Activated naive CD4-positive, alpha-beta T cell treated with anti-CD3 and anti-CD28 coated beads for 36 hours (primary cell): ENCODE measurements at regions not wholly inside any gene's neighbourhood (a gene's known extent, or its start where the extent isn't known, plus 50 kb on each side); places are given as distances from the start of the nearest gene placed in this dataset.

Experiments
- CTCF ChIA-PET: fragments of 350-600 bp; sonication (Branson Sonifier 250); formaldehyde crosslinking; loops from one replicate; lab custom pipeline; 2021; ENCODE audit warnings: antibody characterized with exemption; lab: Charles Lee
- DNase-seq: peaks from one replicate; pipeline ENCODE4 v3.0.0-alpha.2; 2020
- H3K27ac Mint-ChIP-seq: one replicate; pipeline ENCODE4 v1.8.0; 2021; ENCODE audit warnings: mild to moderate bottlenecking, mixed read lengths
- H3K27me3 Mint-ChIP-seq: one replicate; pipeline ENCODE4 v1.8.0; 2021; ENCODE audit warnings: low read depth, mixed read lengths
- H3K36me3 Mint-ChIP-seq: one replicate; pipeline ENCODE4 v1.8.0; 2021; ENCODE audit warnings: low read depth, mixed read lengths
- H3K4me1 Mint-ChIP-seq: one replicate; pipeline ENCODE4 v1.8.0; 2021; ENCODE audit warnings: low read depth, mixed read lengths
- H3K4me3 Mint-ChIP-seq: one replicate; pipeline ENCODE4 v1.8.0; 2021; ENCODE audit warnings: mild to moderate bottlenecking, moderate library complexity, mixed read lengths
- H3K9me3 Mint-ChIP-seq: one replicate; pipeline ENCODE4 v1.8.0; 2021; ENCODE audit warnings: mixed read lengths
- intact Hi-C: fragments of 100-400 bp; cut with micrococcal nuclease; formaldehyde crosslinking; loops from one replicate; pipeline ENCODE4 v1.15.1; 2023

- CTCF ChIA-PET, result interaction anchor here (1.0 kb wide), 1 partner anchor 14 kb away, joined by 3 read pairs; no protein-coding TSS in a partner anchor
- no peak for DNase-seq
- Mint-ChIP-seq H3K4me1 (no peaks in the 10 kb centered on the region), H3K4me3 (no peak overlapping the region), H3K27me3 (no peaks in the 10 kb centered on the region), H3K27ac (no peak overlapping the region), H3K36me3 (no peaks in the 10 kb centered on the region), H3K9me3 (peaks cover 1% of the 10 kb centered on the region)
- intact Hi-C loops, result no loop called here
Measured at GRCh38 chr13:70959035-70959775, 851.0 kb upstream of the KLHL1 start.

- CTCF ChIA-PET, result no interaction called here
- H3K9me3 Mint-ChIP-seq, result peaks cover 1% of the 10 kb centered on the region
- H3K4me1 Mint-ChIP-seq, result no peaks in the 10 kb centered on the region
- intact Hi-C loops, result no loop called here
- no peaks in the 10 kb centered on the region for H3K27me3 Mint-ChIP-seq
- no peak for DNase-seq
- H3K4me3 Mint-ChIP-seq, result no peak overlapping the region
- no peaks in the 10 kb centered on the region for H3K36me3 Mint-ChIP-seq
- H3K27ac Mint-ChIP-seq, result no peak overlapping the region
Measured at GRCh38 chr13:70955887-70956286, 847.6 kb upstream of the KLHL1 start.

- no peak for DNase-seq
- Mint-ChIP-seq H3K9me3 (peaks cover 1% of the 10 kb centered on the region), H3K4me3 (no peak overlapping the region), H3K27ac (no peak overlapping the region), H3K27me3 (no peaks in the 10 kb centered on the region), H3K4me1 (no peaks in the 10 kb centered on the region), H3K36me3 (no peaks in the 10 kb centered on the region)
- CTCF ChIA-PET, result no interaction called here
- intact Hi-C loops, result no loop called here
Measured at GRCh38 chr13:70950664-70951063, 842.4 kb upstream of the KLHL1 start.

- DNase-seq, result no peak
- no peaks in the 10 kb centered on the region for H3K9me3 Mint-ChIP-seq
- CTCF ChIA-PET, result no interaction called here
Measured at GRCh38 chr13:70945506-70945905, 837.3 kb upstream of the KLHL1 start.

GRCh38 chr13:70941454-70941853 is 833.2 kb upstream of the KLHL1 start:
- Mint-ChIP-seq H3K9me3 (no peaks in the 10 kb centered on the region), H3K36me3 (no peaks in the 10 kb centered on the region), H3K27me3 (no peaks in the 10 kb centered on the region), H3K4me1 (no peaks in the 10 kb centered on the region), H3K27ac (no peak overlapping the region), H3K4me3 (no peak overlapping the region)
- intact Hi-C loops, result no loop called here
- CTCF ChIA-PET, result no interaction called here
- no peak for DNase-seq

More at GRCh38 chr13:70945506-70945905, 837.3 kb upstream of the KLHL1 start:
- intact Hi-C loops, result no loop called here
- Mint-ChIP-seq H3K36me3 (no peaks in the 10 kb centered on the region), H3K4me3 (no peak overlapping the region), H3K27ac (no peak overlapping the region), H3K4me1 (no peaks in the 10 kb centered on the region), H3K27me3 (no peaks in the 10 kb centered on the region)

- Mint-ChIP-seq H3K27me3 (no peaks in the 10 kb centered on the region), H3K27ac (no peak overlapping the region), H3K4me1 (no peaks in the 10 kb centered on the region), H3K4me3 (no peak overlapping the region), H3K9me3 (no peaks in the 10 kb centered on the region), H3K36me3 (no peaks in the 10 kb centered on the region)
- intact Hi-C loops, result no loop called here
- CTCF ChIA-PET, result no interaction called here
- no peak for DNase-seq
Measured at GRCh38 chr13:70938462-70938861, 830.2 kb upstream of the KLHL1 start.

- no peaks in the 10 kb centered on the region for H3K9me3 Mint-ChIP-seq
- H3K27me3 Mint-ChIP-seq, result no peaks in the 10 kb centered on the region
- no peak for DNase-seq
- no peak overlapping the region for H3K4me3 Mint-ChIP-seq
- no peak overlapping the region for H3K27ac Mint-ChIP-seq
- intact Hi-C loops, result no loop called here
- H3K36me3 Mint-ChIP-seq, result no peaks in the 10 kb centered on the region
- no peaks in the 10 kb centered on the region for H3K4me1 Mint-ChIP-seq
- CTCF ChIA-PET, result no interaction called here
Measured at GRCh38 chr13:70932511-70932910, 824.3 kb upstream of the KLHL1 start.

- Mint-ChIP-seq H3K36me3 (no peaks in the 10 kb centered on the region), H3K27ac (no peak overlapping the region), H3K4me3 (no peak overlapping the region), H3K9me3 (peaks cover 3% of the 10 kb centered on the region), H3K4me1 (no peaks in the 10 kb centered on the region), H3K27me3 (no peaks in the 10 kb centered on the region)
- DNase-seq, result no peak
- intact Hi-C loops, result no loop called here
- CTCF ChIA-PET, result no interaction called here
Measured at GRCh38 chr13:70923863-70924752, 815.9 kb upstream of the KLHL1 start.

GRCh38 chr13:70911286-70911685 is 803.0 kb upstream of the KLHL1 start:
- H3K4me1 Mint-ChIP-seq, result no peaks in the 10 kb centered on the region
- intact Hi-C loops, result no loop called here
- no peaks in the 10 kb centered on the region for H3K27me3 Mint-ChIP-seq
- H3K27ac Mint-ChIP-seq, result no peak overlapping the region
- H3K36me3 Mint-ChIP-seq, result no peaks in the 10 kb centered on the region
- H3K4me3 Mint-ChIP-seq, result no peak overlapping the region
- CTCF ChIA-PET, result interaction anchor here (1.0 kb wide), 1 partner anchor 51 kb away, joined by 4 read pairs; no protein-coding TSS in a partner anchor
- no peaks in the 10 kb centered on the region for H3K9me3 Mint-ChIP-seq
- no peak for DNase-seq

GRCh38 chr13:70908795-70909194 is 800.5 kb upstream of the KLHL1 start:
- Mint-ChIP-seq H3K27me3 (no peaks in the 10 kb centered on the region), H3K9me3 (no peaks in the 10 kb centered on the region), H3K4me1 (no peaks in the 10 kb centered on the region), H3K27ac (no peak overlapping the region), H3K4me3 (no peak overlapping the region), H3K36me3 (no peaks in the 10 kb centered on the region)
- intact Hi-C loops, result no loop called here
- DNase-seq, result no peak
- CTCF ChIA-PET, result no interaction called here

- intact Hi-C loops, result no loop called here
- no peak overlapping the region for H3K4me3 Mint-ChIP-seq
- H3K4me1 Mint-ChIP-seq, result no peaks in the 10 kb centered on the region
- H3K36me3 Mint-ChIP-seq, result no peaks in the 10 kb centered on the region
- no peaks in the 10 kb centered on the region for H3K27me3 Mint-ChIP-seq
- H3K9me3 Mint-ChIP-seq, result peaks cover 2% of the 10 kb centered on the region
- CTCF ChIA-PET, result no interaction called here
- DNase-seq, result no peak
- H3K27ac Mint-ChIP-seq, result no peak overlapping the region
Measured at GRCh38 chr13:70905035-70905434, 796.8 kb upstream of the KLHL1 start.

GRCh38 chr13:70896136-70896535 is 787.9 kb upstream of the KLHL1 start:
- intact Hi-C loops, result no loop called here
- H3K4me1 Mint-ChIP-seq, result no peaks in the 10 kb centered on the region
- DNase-seq, result no peak
- no peaks in the 10 kb centered on the region for H3K36me3 Mint-ChIP-seq
- H3K4me3 Mint-ChIP-seq, result no peak overlapping the region
- no peaks in the 10 kb centered on the region for H3K27me3 Mint-ChIP-seq
- no peak overlapping the region for H3K27ac Mint-ChIP-seq
- CTCF ChIA-PET, result no interaction called here
- H3K9me3 Mint-ChIP-seq, result no peaks in the 10 kb centered on the region

GRCh38 chr13:70895599-70895998 is 787.3 kb upstream of the KLHL1 start:
- Mint-ChIP-seq H3K9me3 (no peaks in the 10 kb centered on the region), H3K36me3 (no peaks in the 10 kb centered on the region), H3K27me3 (no peaks in the 10 kb centered on the region), H3K4me3 (no peak overlapping the region), H3K27ac (no peak overlapping the region), H3K4me1 (no peaks in the 10 kb centered on the region)
- intact Hi-C loops, result no loop called here
- DNase-seq, result no peak
- CTCF ChIA-PET, result no interaction called here
